ENCODE measurements at regions not wholly inside any gene's neighbourhood (a gene's known extent, or its start where the extent isn't known, plus 50 kb on each side); places are given as distances from the start of the nearest gene placed in this dataset.

GRCh38 chr6:22444330-22444729 lies 125.0 kb upstream of the HDGFL1 start:
- H3K4me3 ChIP-seq = no peak overlapping the region
- no peak overlapping the region for H3K27ac ChIP-seq
- H3K9me3 ChIP-seq (ENCODE audit: low read depth) = no peaks in the 10 kb centered on the region
- H2AFZ ChIP-seq = no peak overlapping the region
- H3K36me3 ChIP-seq (replicated peaks; ENCODE audit: insufficient read depth, low read depth) = no peaks in the 10 kb centered on the region
- H3K79me2 ChIP-seq = no peaks in the 10 kb centered on the region
- H3K4me1 ChIP-seq (ENCODE audit: insufficient read depth) = peaks cover 23% of the 10 kb centered on the region
- DNase-seq (ENCODE audit: low spot score) = peak; percentile 24
- TF ChIP-seq CTCF (IDR thresholded peaks at IDR 0.05; ENCODE audit: poor library complexity) (no peak), EZH2 (IDR thresholded peaks at IDR 0.05; ENCODE audit: borderline replicate concordance) (no peak), EZH2phosphoT487 (IDR thresholded peaks at IDR 0.05; ENCODE audit: low read depth, severe bottlenecking, unreplicated experiment) (no peak)
- H3K4me2 ChIP-seq = no peak overlapping the region
- H4K20me1 ChIP-seq (ENCODE audit: insufficient read depth, poor library complexity, severe bottlenecking) = no peaks in the 10 kb centered on the region
- 70% methylated on average over 3 of the region's 3 CpGs for WGBS (ENCODE audit: low lambda C conversion rate, missing lambda C conversion rate)
- no peaks in the 10 kb centered on the region for H3K27me3 ChIP-seq
- H3K9me2 ChIP-seq (replicated peaks; ENCODE audit: insufficient read depth) = no peaks in the 10 kb centered on the region

- Histone ChIP-seq H3K4me2 (no peak overlapping the region), H3K4me3 (no peak overlapping the region), H2AFZ (no peak overlapping the region), H3K4me1 (ENCODE audit: insufficient read depth) (peaks cover 23% of the 10 kb centered on the region), H3K27ac (no peak overlapping the region), H3K79me2 (no peaks in the 10 kb centered on the region), H3K9me3 (ENCODE audit: low read depth) (no peaks in the 10 kb centered on the region), H3K27me3 (no peaks in the 10 kb centered on the region), H3K9me2 (replicated peaks; ENCODE audit: insufficient read depth) (no peaks in the 10 kb centered on the region), H3K36me3 (replicated peaks; ENCODE audit: insufficient read depth, low read depth) (no peaks in the 10 kb centered on the region), H4K20me1 (ENCODE audit: insufficient read depth, poor library complexity, severe bottlenecking) (no peaks in the 10 kb centered on the region)
- DNase-seq (ENCODE audit: low spot score) = no peak
- 75% methylated on average over 2 of the region's 2 CpGs for WGBS (ENCODE audit: low lambda C conversion rate, missing lambda C conversion rate)
- TF ChIP-seq EZH2 (IDR thresholded peaks at IDR 0.05; ENCODE audit: borderline replicate concordance) = no peak
- TF ChIP-seq CTCF (IDR thresholded peaks at IDR 0.05; ENCODE audit: poor library complexity) = no peak
- TF ChIP-seq EZH2phosphoT487 (IDR thresholded peaks at IDR 0.05; ENCODE audit: low read depth, severe bottlenecking, unreplicated experiment) = no peak
These were observed 123.4 kb upstream of the HDGFL1 start for GRCh38 chr6:22445946-22446345.

GRCh38 chr6:22447249-22448196 lies 121.8 kb upstream of the HDGFL1 start:
- WGBS (ENCODE audit: low lambda C conversion rate, missing lambda C conversion rate) = 63% methylated on average over 16 of the region's 16 CpGs
- DNase-seq (ENCODE audit: low spot score) = no peak

More at GRCh38 chr6:22447249-22448196, 121.8 kb upstream of the HDGFL1 start:
- Histone ChIP-seq H3K36me3 (replicated peaks; ENCODE audit: insufficient read depth, low read depth) (no peaks in the 10 kb centered on the region), H3K79me2 (no peaks in the 10 kb centered on the region), H3K4me2 (peak overlapping the region; percentile 7), H2AFZ (no peak overlapping the region), H3K27me3 (no peaks in the 10 kb centered on the region), H3K4me3 (no peak overlapping the region), H3K9me2 (replicated peaks; ENCODE audit: insufficient read depth) (no peaks in the 10 kb centered on the region), H3K9me3 (ENCODE audit: low read depth) (no peaks in the 10 kb centered on the region), H3K4me1 (ENCODE audit: insufficient read depth) (peaks cover 23% of the 10 kb centered on the region), H3K27ac (peak overlapping the region; percentile 47), H4K20me1 (ENCODE audit: insufficient read depth, poor library complexity, severe bottlenecking) (no peaks in the 10 kb centered on the region)
- no peak for TF ChIP-seq CTCF (IDR thresholded peaks at IDR 0.05; ENCODE audit: poor library complexity)
- no peak for TF ChIP-seq EZH2phosphoT487 (IDR thresholded peaks at IDR 0.05; ENCODE audit: low read depth, severe bottlenecking, unreplicated experiment)
- no peak for TF ChIP-seq EZH2 (IDR thresholded peaks at IDR 0.05; ENCODE audit: borderline replicate concordance)
